ENCODE measurements at regions not wholly inside any gene's neighbourhood (a gene's known extent, or its start where the extent isn't known, plus 50 kb on each side); places are given as distances from the start of the nearest gene placed in this dataset.

GRCh38 chr18:24924066-24924716 is 427.8 kb downstream of the ZNF521 start:
- 93% methylated on average over 12 of the region's 12 CpGs for WGBS, 2 donors
- ATAC-seq (ENCODE audit: low FRiP score in 2 of 2) (no peak), DNase-seq (no peak)
- TF ChIP-seq EP300 (IDR thresholded peaks at IDR 0.05) (no peak), CTCF (IDR thresholded peaks at IDR 0.05) (no peak), POLR2AphosphoS5 (IDR thresholded peaks at IDR 0.05) (no peak), POLR2A (IDR thresholded peaks at IDR 0.05) (no peak)
- no peaks in the 10 kb centered on the region for H3K27me3 ChIP-seq
- H3K4me3 ChIP-seq: no peak overlapping the region
- no peaks in the 10 kb centered on the region for H3K36me3 ChIP-seq
- H3K9me3 ChIP-seq: no peaks in the 10 kb centered on the region
- no peaks in the 10 kb centered on the region for H3K4me1 ChIP-seq
- H3K27ac ChIP-seq: no peak overlapping the region

- Histone ChIP-seq H3K4me3 (no peak overlapping the region), H3K9me3 (no peaks in the 10 kb centered on the region), H3K36me3 (no peaks in the 10 kb centered on the region), H3K27me3 (no peaks in the 10 kb centered on the region), H3K27ac (no peak overlapping the region), H3K4me1 (no peaks in the 10 kb centered on the region)
- ATAC-seq (ENCODE audit: low FRiP score in 2 of 2): no peak
- no peak for TF ChIP-seq POLR2A (IDR thresholded peaks at IDR 0.05)
- no peak for TF ChIP-seq EP300 (IDR thresholded peaks at IDR 0.05)
- TF ChIP-seq POLR2AphosphoS5 (IDR thresholded peaks at IDR 0.05): no peak
- no peak for TF ChIP-seq CTCF (IDR thresholded peaks at IDR 0.05)
- DNase-seq: no peak
- WGBS, 2 donors: 69 to 72% methylated on average over 1 of the region's 1 CpG
These were observed 425.3 kb downstream of the ZNF521 start for GRCh38 chr18:24926649-24927048.

- Histone ChIP-seq H3K27me3 (no peaks in the 10 kb centered on the region), H3K9me3 (no peaks in the 10 kb centered on the region), H3K36me3 (no peaks in the 10 kb centered on the region), H3K4me3 (no peak overlapping the region), H3K27ac (no peak overlapping the region), H3K4me1 (no peaks in the 10 kb centered on the region)
- no peak for TF ChIP-seq POLR2A (IDR thresholded peaks at IDR 0.05)
- no peak for TF ChIP-seq POLR2AphosphoS5 (IDR thresholded peaks at IDR 0.05)
- no peak for TF ChIP-seq EP300 (IDR thresholded peaks at IDR 0.05)
- TF ChIP-seq CTCF (IDR thresholded peaks at IDR 0.05): no peak
- no peak for DNase-seq
- WGBS, 2 donors: 55 to 64% methylated on average over 8 of the region's 8 CpGs
- ATAC-seq (ENCODE audit: low FRiP score in 2 of 2): no peak
These were observed 423.6 kb downstream of the ZNF521 start for GRCh38 chr18:24928301-24928878.

GRCh38 chr18:24930478-24930877 is 421.5 kb downstream of the ZNF521 start:
- no peak overlapping the region for H3K4me3 ChIP-seq
- H3K27ac ChIP-seq: no peak overlapping the region
- no peaks in the 10 kb centered on the region for H3K27me3 ChIP-seq
- no peaks in the 10 kb centered on the region for H3K9me3 ChIP-seq
- DNase-seq: no peak
- TF ChIP-seq EP300 (IDR thresholded peaks at IDR 0.05): no peak
- no peak for TF ChIP-seq CTCF (IDR thresholded peaks at IDR 0.05)
- no peaks in the 10 kb centered on the region for H3K36me3 ChIP-seq
- H3K4me1 ChIP-seq: no peaks in the 10 kb centered on the region
- WGBS, 2 donors: 59% methylated on average over 2 of the region's 2 CpGs
- ATAC-seq (ENCODE audit: low FRiP score in 2 of 2): no peak

GRCh38 chr18:24930971-24931370 is 421.0 kb downstream of the ZNF521 start:
- 33 to 59% methylated on average over 6 of the region's 6 CpGs for WGBS, 2 donors
- H3K9me3 ChIP-seq: no peaks in the 10 kb centered on the region
- no peak for DNase-seq
- no peak for ATAC-seq (ENCODE audit: low FRiP score in 2 of 2)
- no peaks in the 10 kb centered on the region for H3K36me3 ChIP-seq
- no peak for TF ChIP-seq CTCF (IDR thresholded peaks at IDR 0.05)
- no peak for TF ChIP-seq EP300 (IDR thresholded peaks at IDR 0.05)
- TF ChIP-seq POLR2A (IDR thresholded peaks at IDR 0.05): no peak
- no peak for TF ChIP-seq POLR2AphosphoS5 (IDR thresholded peaks at IDR 0.05)
- no peaks in the 10 kb centered on the region for H3K27me3 ChIP-seq
- no peak overlapping the region for H3K4me3 ChIP-seq
- H3K4me1 ChIP-seq: no peaks in the 10 kb centered on the region
- no peak overlapping the region for H3K27ac ChIP-seq
